HK-2 (cell line): ENCODE measurements at regions not wholly inside any gene's neighbourhood (a gene's known extent, or its start where the extent isn't known, plus 50 kb on each side); places are given as distances from the start of the nearest gene placed in this dataset.
"Not testable (repeated sequence)": the region's sequence is repeated elsewhere in the genome, so short reads cannot be mapped to it uniquely, and the experiment has no call there.

Experiments
- DNase-seq: peaks from one replicate; pipeline ENCODE4 v3.0.0-alpha.2; 2018; ENCODE audit not compliant: unreplicated experiment

DNA sequence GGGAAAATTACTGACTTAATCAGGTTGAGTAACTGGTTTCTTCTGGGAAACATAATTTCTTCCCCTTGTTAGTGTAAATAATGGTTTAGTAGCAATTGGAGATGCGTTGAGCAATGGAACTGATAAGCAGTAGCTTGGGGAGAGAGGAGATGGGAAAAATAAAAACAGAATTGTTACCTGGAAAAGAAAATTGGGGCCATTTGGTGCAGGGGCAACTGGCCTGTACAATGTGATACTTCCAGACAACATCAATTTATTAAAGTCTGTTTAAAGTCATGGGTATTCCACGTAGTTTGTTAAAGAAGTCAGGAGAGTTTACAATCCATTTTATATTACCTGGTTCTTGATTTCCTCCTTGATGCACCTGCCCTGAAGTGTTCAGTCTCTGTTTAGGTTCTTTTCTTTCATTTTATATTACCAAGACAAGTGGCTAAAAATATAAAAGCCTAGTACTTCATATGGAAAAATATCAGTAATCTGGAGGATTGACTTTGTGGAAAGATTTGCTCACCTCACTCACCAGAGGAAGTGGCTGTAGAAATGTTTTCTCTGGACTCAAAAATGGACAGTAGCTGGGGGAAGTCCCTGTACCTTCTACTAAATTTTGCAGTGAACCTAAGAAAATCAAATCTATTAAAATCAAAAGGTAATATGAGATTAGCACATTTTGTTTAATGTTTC is 161.0 kb downstream of the DDX1 start:
- DNase-seq = no peak

DNA sequence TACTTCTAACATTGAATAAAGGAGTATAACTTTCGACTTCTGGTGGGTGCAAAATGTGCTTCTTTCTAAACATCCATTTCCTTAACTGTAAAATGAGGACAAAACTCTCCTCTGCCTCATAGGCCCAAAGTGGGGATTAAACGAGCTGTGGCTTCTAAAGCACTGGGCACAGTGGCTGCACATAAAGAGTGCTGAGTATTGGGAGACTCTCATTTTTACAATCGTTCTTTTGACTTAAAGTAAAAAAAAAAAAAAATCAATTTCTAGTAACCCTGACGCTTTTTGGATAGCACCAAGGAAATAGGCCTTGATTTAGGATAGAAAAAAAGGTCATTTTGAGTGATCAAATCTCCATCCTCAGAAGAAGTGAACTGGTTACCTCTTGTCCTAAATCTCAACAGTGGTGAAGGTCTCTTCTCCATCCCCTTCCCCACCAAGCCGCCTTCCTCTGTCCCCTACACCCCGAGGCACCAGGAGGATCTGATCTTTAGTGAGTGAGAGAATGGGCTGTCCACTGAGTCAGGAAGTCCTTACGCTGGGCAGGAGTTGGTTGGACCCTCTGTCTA is 161.6 kb downstream of the DDX1 start:
- DNase-seq = no peak

DNA sequence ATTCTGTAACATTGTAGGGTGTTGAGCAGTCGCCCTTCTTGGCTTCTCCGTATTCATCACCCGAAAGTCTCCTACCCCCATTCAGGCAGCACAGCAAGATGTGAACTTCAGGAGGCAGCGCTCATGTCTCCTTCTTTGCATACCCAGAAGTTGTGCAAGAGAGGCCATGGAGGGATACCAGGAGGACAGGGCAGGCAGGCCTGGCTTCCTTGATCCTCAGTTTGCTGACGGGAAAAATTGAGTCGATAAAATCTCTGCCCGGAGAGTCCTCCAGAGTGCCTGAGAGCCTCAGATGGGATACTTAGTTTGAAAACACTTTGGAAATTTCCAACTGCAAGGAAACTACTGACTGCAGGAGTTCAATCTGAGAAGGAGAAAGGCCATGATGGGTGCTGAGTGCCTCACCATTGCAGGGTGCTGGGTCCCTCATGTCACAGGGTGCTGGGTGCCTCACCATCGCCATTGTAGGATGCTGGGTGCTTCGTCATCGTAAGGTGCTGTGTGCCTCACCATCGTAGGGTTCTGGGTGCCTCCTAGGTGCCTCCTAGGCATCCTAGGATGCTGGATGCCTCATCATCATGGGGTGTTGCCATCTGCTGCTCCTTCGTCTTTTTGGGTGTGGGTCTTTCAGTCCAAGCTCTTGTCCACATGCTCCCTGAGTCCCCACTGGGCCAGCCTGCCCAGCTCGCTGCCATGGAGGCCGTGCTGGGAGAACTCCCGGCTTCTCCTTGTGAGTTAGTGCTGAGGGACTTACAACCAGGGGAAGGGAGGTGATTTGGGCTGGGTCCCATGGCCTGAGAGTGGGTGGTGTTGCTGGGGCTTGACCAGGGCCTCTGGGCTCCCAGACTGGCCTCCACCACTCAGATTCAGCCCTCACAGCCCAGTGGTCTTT is 162.4 kb downstream of the DDX1 start:
- DNase-seq = no peak

DNA sequence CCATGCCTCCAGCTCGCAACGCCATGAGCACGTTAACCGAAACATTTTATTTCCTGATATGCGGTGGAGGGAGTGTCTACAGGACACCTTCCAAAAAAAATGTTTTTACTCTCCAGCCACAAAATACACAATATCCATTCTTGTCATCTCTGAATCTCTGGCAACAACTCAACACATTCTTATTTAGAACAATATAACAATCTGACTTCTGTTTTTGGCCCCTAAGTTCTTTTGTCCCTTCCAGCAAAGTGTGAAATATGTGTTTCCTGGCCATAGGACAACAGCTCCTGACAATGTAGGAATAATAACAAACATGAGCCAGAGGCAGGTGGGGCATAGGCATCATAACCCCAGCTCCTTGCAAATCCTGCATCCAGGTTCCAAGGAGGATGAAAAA is 163.0 kb downstream of the DDX1 start:
- DNase-seq = no peak

DNA sequence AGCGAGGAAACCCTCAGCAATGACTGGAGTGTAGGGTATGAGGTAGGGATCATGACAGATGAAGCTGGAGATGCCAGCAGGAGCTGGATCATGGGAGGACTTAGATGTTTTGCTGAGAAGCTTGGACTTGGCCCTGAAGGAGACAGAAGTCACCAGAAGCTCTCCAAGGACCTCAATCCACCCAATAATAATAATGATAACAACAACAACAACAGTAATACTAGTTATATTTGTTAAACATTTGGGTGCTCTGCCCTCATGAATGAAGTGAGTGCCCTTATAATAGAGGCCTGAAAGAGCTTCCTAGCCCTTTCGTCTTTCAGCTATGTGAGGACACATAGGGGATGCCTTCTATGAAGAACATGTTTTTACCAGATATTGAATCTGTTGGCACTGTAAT is 163.9 kb downstream of the DDX1 start:
- no peak for DNase-seq

DNA sequence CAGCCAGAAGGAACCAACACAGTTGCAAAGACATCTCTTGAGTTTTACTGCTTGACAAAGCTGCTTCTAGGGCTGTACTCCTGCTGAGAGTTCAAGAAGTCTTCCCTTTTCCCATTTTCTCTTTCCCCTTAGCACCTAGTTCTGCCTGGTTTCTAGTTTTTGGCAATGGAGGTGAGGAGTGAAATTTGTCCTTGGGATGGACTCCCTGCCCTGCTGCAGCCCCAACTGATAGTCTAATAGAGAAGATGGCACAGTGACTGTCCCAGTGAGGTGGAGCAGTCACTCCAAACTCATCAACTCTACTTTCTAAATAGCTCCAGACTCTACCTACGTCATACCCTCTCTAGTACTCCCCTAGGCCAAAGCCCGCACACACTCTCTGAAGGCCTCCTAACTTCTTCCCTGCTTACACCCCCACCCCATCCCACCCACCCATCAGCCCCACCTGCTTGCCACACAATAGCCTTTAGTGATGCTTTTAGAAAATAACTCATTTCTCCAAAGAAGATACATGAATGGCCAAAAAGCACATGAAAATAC is 164.4 kb downstream of the DDX1 start:
- no peak for DNase-seq

DNA sequence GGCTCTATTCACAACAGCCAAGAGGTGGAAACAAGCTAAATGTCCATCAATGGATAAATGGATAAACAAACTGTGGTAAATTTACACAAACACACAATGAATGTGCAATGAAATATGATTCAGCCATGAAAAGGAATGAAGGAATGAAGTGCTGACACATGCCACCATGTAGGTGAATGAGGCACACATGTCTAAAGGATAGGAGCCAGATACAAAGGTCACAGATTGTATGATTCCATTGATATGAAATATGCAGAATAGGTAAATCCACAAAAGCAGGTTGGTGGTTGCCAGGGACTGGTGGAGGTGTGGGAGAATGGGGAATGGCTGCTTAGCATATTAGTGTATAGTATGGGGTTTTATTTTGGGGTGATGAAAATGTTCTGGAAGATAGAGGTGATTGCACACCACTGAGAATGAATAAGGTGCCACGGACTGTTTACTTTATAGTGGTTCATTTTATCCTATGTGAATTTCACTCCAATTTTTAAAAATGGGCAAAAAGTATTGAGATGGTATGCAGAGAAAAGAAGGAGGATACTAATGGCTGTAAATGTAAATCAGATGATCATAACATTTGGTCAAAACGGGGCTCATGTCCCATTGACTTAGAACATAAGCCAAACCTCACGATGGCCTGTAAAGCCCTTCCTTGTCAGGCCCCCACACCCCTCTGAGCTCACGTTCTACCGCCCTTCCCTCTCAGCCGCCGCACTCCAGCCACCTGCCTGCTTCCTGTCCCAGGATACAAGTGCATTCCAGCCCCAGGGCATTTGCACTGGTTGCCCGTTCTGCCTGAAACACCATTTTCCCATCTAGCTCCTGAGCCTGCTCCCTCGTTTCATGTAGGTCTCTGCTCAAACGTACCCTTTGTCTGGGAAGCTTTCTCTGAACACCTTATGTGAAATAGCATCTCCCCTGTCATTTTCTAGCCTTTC is 165.5 kb downstream of the DDX1 start:
- no peak for DNase-seq

DNA sequence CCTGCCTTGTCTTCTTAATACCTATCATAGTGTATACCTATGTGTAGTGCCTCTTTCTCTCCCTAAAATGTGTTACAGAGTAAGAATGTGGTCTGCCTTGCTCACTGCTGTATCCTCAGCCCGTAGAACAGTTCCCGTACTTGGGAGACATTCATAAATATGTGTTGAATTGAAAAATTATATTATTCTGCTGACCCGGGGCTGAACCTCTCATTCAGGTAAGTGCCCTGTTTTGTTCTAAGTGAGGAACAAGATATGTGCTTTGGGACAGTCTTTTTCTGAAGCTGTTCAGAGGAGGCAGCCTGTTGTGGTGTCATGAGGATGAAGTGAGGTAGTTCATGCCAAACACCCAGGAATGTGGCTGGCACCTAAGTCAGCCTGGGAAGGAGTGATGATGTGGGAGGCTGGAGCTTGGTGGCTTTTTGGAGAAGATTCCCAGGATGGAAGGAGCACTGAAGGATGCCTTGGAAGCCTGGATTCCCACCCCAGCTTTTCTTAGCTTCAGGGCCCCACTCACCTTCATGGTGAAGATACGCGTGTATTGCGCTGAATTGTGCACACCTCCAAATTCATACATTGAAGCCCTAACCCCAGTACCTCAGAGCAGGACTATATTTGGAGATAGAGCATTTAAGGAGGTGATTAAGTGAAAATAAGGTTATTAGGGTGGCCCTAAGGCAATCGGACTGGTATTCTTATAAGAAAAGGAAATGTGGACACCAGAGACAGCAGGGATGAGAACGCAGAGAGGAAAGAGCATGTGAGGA is 166.3 kb downstream of the DDX1 start:
- no peak for DNase-seq

DNA sequence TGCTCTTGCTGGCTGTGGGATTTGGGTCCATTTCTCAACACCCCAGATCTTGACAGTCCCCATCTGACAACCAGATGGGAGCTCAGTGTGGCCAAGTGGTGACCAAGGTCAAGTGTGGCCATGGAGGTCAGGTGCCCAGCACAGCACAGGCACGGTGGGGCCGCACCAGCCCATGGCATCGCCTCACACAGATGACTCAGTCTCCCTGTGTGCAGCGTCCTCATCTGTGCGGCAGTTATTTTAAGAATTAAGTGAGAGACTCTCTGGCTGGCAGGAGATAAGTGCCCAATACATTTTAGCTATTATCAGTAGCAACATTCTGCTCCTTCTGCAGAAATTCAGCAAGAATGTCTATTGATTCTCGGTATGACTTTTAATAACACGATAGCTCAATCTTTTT is 167.2 kb downstream of the DDX1 start:
- DNase-seq = no peak

DNA sequence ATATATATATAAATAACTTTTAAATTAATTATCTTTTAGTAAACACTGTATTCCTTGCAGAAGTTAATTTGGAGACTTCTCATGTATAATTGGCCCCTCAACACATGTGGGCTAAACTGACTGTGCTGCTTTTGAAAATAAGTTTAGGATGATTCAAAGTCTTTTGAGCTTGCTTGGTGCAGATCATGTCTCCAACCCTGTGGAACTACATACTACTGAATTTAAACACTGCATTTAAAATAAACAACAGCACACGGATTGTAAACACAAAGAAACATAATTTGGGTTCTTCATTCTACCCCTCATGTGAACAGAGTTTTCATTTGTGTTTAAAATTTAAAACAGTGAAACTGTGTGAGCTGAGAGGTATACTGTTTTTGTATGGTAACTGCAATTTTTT is 167.7 kb downstream of the DDX1 start:
- DNase-seq = no peak

DNA sequence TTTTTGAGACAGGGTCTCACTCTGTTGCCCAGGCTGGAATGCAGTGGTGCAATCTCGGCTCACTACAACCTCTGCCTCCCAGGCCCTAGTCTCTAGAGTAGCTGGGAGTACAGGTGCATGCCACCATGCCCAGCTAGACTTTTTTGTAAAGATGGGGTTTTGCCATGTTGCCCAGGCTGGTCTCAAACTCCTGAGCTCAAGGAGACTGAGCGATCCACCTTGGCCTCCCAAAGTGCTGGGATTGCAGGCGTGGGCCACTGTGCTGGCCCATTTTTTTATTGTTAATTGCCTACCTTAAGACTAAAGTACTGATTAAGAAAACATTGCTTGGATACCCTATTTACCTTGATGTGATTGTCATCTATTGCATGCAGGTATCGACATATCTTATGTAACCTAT is 168.1 kb downstream of the DDX1 start:
- DNase-seq = not testable (repeated sequence)

DNA sequence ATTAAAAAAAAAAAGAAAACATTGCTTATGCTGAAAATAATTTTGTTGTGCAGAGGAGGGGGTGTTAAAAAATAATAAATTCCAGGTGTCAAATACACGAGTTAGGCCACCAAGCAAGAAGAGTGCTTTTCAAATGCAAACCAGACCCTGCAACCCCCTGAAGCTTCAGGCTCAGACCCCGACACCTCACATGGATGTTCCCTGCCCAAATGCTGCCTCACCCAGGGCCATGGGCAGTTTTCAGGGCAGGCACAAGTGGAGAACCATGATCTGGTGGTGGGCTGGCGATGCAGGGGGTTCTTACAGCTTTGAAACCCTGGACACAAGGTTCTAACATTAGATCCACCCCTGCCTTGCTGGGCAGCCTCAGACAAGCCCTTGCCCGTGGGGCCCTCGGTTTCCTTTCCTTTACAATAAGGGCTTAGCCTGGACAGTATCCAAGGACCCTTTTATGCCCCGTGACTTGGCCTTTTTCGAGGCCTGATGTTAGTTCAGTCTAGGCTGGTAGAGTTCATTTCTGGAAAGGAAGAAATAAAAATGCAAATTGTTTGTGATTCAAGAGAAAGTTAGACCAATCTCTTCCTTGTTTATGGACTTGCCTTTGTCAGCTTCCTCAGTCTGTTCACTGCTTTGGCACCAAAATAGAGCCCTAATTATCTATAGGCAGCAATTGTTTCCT is 168.7 kb downstream of the DDX1 start:
- no peak for DNase-seq

DNA sequence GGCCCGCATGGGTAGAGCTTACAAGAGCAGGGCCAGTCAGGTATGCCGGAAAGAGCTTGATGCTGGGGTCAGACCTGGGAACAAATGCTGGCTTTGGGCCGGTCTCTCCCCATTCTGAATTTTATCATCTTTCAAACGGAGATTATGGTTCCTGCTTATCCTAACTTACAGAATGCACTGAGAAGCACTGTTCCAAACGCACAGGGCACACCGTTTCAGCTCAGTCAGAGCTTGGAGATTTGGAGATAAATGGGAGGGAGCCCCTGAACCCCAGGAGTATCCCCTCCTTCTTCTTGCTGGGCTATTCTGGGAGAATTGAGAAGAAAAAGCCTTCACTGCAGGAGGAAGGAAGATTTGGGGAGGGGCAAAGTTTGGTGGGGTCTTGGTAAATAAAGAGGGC is 169.4 kb downstream of the DDX1 start:
- DNase-seq = no peak

DNA sequence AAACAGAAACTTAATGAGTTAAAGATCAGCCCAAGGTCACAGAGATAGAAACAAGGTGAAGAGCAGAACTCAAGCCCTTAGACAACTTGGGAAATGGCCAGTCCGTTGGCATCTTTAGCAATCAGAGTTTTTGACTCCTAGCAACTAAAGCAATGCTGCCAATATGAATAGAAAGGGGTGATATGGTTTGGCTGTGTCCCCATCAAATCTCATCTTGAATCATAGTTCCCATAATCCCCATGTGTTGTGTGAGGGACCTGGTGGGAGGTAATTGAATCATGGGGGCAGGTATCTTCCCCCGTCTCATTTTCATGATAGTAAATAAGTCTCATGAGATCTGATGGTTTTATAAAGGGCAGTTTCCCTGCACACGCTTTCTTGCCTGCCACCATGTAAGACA is 170.2 kb downstream of the DDX1 start:
- no peak for DNase-seq

DNA sequence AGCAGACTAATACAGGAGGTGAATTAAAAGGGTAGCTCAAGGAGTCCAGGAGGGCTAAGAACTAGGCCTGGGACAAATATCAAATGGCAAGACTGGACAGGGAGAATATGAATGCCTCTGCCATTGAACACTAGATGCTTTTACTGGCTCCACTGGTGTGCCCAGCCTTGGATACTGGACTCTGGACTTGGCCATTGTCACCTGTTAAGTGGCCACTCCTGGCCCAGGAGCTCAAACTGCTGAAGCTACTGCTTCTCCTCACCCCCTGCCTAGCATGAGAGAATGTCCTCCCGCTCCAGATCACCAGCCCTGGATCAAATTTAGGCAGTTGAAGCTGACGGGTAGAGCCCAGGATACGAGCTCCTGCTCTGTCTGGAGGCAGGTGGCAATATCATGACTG is 170.8 kb downstream of the DDX1 start:
- no peak for DNase-seq

DNA sequence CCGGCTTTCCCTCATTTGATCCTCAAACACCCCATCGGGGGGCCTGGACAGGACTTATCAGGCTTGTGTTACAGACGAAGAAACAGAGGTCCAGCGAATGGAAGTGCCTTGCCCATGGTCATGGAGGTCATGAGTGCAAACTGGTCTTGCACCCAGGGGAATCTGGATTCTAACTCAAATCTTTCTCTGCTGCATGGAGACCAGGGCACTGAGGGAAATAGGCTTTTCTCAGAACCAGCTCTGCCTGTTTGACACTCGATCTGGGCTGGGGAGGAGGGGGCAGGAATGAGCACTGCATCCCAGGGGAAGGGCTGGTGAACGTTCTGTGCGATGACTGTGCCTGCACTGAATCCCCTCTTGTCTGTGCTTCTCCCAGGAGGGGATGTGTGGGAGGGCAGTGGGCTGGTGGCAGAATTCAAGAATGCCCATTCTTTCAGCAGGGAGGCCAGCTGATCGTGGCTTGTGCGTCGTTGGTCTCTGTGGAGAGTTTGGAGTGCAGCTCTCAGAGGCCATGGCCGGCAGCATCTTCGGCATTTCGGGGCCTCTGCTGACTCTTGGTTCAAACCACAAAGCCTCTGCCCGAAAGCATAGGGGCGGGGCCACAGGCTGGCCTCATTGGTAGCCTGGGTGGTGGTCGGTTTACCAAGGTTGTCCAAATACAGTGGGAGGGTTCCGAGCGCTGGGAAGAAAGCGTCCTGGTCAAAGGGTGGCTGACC is 171.6 kb downstream of the DDX1 start:
- no peak for DNase-seq

DNA sequence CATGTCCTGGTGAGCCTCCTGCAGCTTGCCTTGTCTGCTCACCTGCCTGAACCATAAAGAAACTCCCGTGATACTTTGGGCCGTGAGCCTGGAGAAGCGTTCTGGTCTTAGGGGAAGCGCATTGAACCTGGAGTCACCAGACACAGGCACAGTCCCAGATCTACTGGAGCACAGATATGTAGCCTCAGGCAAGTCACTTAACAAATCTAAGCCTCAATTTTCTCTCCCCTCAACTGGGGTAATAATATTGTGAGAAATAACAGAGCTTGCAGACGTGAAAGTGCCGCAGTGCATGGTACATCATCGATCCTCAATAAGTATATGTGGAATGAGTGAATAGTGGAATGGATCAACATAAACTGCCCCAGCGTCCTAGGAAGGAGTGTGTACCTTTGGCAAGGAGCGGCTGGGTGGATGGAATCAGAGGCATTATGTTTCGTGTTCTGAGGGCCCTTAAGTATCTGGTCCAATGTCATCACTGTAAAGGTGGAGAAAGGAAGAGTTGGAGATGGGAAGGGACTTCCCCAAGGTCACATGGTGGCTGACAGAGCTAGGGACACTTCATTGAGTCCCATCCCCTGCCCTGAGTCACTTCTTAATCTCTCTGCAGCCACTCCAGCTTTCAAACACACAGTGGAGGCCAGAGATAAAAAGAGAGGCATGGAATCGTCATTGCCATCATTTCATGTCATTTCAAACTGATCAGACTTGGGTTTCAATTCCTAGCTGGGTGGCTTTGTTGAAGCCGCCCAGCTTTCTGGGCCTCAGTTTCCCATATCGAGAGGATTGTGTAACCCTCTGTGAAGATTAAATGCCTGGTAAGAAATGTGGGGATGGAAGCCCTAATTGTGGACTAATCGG is 172.4 kb downstream of the DDX1 start:
- no peak for DNase-seq

DNA sequence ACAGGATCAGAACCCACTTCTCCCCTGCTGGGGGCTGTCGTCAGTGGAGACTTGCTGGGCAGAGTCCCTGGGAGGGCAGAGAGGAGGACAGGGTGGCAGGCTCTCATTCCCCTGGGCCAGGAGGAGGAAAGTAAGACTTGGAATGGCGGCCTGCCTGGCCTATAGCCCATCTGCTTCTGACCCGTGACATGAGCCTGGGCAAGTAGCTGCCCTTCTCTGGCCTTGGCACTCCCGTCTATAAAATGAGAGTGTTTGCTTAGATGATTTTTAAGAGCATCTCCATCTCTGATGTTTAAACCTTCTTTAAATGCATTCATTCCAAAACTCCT is 173.0 kb downstream of the DDX1 start:
- DNase-seq = no peak

DNA sequence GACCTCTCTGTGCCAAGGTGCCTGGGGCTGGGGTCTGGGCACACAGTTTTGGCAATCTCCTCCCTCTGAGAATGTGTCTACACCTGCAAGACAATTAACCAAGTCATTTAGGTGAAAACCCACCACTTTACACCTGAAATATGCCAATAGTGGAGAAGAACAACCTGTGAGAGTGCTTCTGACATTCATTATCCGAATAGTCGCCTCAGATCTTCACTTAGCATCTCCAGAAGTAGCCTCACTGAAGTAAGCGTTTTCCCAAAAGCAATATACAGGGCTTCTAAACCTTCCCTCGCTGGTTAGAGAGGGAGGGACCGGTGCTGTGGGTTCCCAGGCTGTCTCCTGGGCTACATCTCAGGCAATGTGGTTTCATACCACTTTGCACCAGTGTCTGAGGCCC is 173.5 kb downstream of the DDX1 start:
- DNase-seq = no peak
